HepG2 (cell line): ENCODE measurements at regions not wholly inside any gene's neighbourhood (a gene's known extent, or its start where the extent isn't known, plus 50 kb on each side); places are given as distances from the start of the nearest gene placed in this dataset.

Source experiments
- ATAC-seq: fragments of 200-7000 bp; cut with Tn5 transposase; 3 replicates; pipeline ENCODE4 v1.9.1; 2020; ENCODE audit warnings: mild to moderate bottlenecking, moderate library complexity
- BruUV-seq: library from RNA; stranded (reverse); fragments of 400-500 nt; replicated peaks from 2 replicates; lab custom pipeline; 2021; lab: Mats Ljungman, UMichigan
- CTCF ChIA-PET: fragments of 300-600 bp; formaldehyde crosslinking; extraction: SDS; loops from one replicate; lab custom pipeline; 2021; ENCODE audit warnings: low total read pairs, inconsistent platforms, low intra/inter-chr PET ratio; lab: Yijun Ruan, JAX
- POLR2A ChIA-PET: fragments of 350-600 bp; sonication (Branson Sonifier 250); formaldehyde crosslinking; loops from one replicate; lab custom pipeline; 2020; ENCODE audit warnings: antibody characterized with exemption, inconsistent platforms; lab: Yijun Ruan, JAX
- DNase-seq: peaks from one replicate; pipeline ENCODE4 v3.0.0-alpha.2; 2015; ENCODE audit warnings: low spot score
- FAIRE-seq: peaks from 3 replicates; lab custom pipeline; 2011; peaks lifted over from hg19 to GRCh38; lab: Jason Lieb, UNC
- H2AFZ ChIP-seq: one replicate; pipeline ENCODE4 v1.6.1; 2011; ENCODE audit warnings: low read length, inconsistent platforms
- H3K27ac ChIP-seq: fragments of 300-600 bp; 3 replicates; pipeline ENCODE4 v1.8.0; 2011; ENCODE audit warnings: mixed run types, mild to moderate bottlenecking, mixed read lengths, low read length, inconsistent platforms; ENCODE audit not compliant: insufficient read depth; ENCODE audit errors: extremely low read length
- H3K27me3 ChIP-seq, 2 experiments: fragments of 200-600 bp in 1 of 2; 2 replicates in 1 of 2; 3 replicates in 1 of 2; pipeline versions ENCODE4 v1.6.0 to v1.8.0; 2011; ENCODE audit warnings: low read length in 2 of 2, mild to moderate bottlenecking in 2 of 2, moderate library complexity in 2 of 2, inconsistent platforms in 1 of 2; ENCODE audit not compliant: insufficient read depth in 2 of 2, control insufficient read depth in 1 of 2
- H3K36me3 ChIP-seq, 2 experiments: fragments of 200-600 bp in 1 of 2; replicated peaks in 1 of 2; 2 replicates in 1 of 2; 3 replicates in 1 of 2; pipeline versions ENCODE4 v1.5.1 to v1.8.0; 2011; ENCODE audit warnings: low read length in 2 of 2, inconsistent platforms in 1 of 2; ENCODE audit not compliant: insufficient read depth in 2 of 2, control insufficient read depth in 1 of 2
- H3K4me1 ChIP-seq: 2 replicates; pipeline ENCODE4 v1.5.1; 2012; ENCODE audit warnings: low read length, inconsistent platforms; ENCODE audit not compliant: insufficient read depth
- H3K4me2 ChIP-seq: 2 replicates; pipeline ENCODE4 v1.6.0; 2011; ENCODE audit warnings: low read depth, low read length, inconsistent platforms
- H3K4me3 ChIP-seq, 3 experiments: fragments of 200-600 bp in 1 of 3; sonication (generic), shearing (Covaris generic) in 1 of 3; replicated peaks in 1 of 3; 2 replicates each; pipeline ENCODE4 v1.5.1; 2011 to 2016; ENCODE audit warnings: low read length in 3 of 3, inconsistent platforms in 2 of 3, low read depth in 2 of 3, mild to moderate bottlenecking in 2 of 3, control low read depth in 1 of 3, mixed read lengths in 1 of 3; ENCODE audit not compliant: insufficient read depth in 1 of 3
- H3K79me2 ChIP-seq: one replicate; pipeline ENCODE4 v1.6.1; 2011; ENCODE audit warnings: low read length, inconsistent platforms; ENCODE audit not compliant: insufficient read depth
- H3K9ac ChIP-seq: 2 replicates; pipeline ENCODE4 v1.6.0; 2011; ENCODE audit warnings: mild to moderate bottlenecking, low read depth, low read length, inconsistent platforms; ENCODE audit not compliant: insufficient read depth
- H3K9me3 ChIP-seq: 2 replicates; pipeline ENCODE4 v1.5.1; 2012; ENCODE audit warnings: mild to moderate bottlenecking, low read length
- H4K20me1 ChIP-seq: 2 replicates; pipeline ENCODE4 v1.6.0; 2011; ENCODE audit warnings: inconsistent platforms, mild to moderate bottlenecking, low read length, moderate library complexity; ENCODE audit not compliant: insufficient read depth
- CAMTA2 ChIP-seq: sonication (generic); formaldehyde crosslinking; IDR thresholded peaks from 2 replicates; pipeline ENCODE4 v1.4.0; 2020; ENCODE audit warnings: mild to moderate bottlenecking, missing genetic modification reagents, borderline replicate concordance
- KDM6A ChIP-seq: IDR thresholded peaks from 2 replicates; pipeline ENCODE4 v1.6.1; 2016; ENCODE audit warnings: low read depth
- MTA3 ChIP-seq: sonication (generic); formaldehyde crosslinking; IDR thresholded peaks from 2 replicates; pipeline ENCODE4 v1.4.0; 2020; ENCODE audit warnings: missing genetic modification reagents
- SP5 ChIP-seq: IDR thresholded peaks from 2 replicates; pipeline ENCODE4 v1.6.1; 2016; ENCODE audit warnings: low read depth, borderline replicate concordance
- ZFP1 ChIP-seq: IDR thresholded peaks from 2 replicates; pipeline ENCODE4 v1.6.1; 2016
- ZNF317 ChIP-seq: sonication (generic); formaldehyde crosslinking; IDR thresholded peaks from 2 replicates; pipeline ENCODE4 v1.5.0; 2020; ENCODE audit warnings: mild to moderate bottlenecking, missing genetic modification reagents
- ZNF552 ChIP-seq: sonication (generic); formaldehyde crosslinking; IDR thresholded peaks from 2 replicates; pipeline ENCODE4 v1.9.0; 2022; ENCODE audit warnings: missing genetic modification reagents, mild to moderate bottlenecking, borderline replicate concordance
- ZNF883 ChIP-seq: sonication (generic); formaldehyde crosslinking; IDR thresholded peaks from 2 replicates; pipeline ENCODE4 v1.5.1; 2020; ENCODE audit warnings: mild to moderate bottlenecking, missing genetic modification reagents; ENCODE audit errors: not compliant biosample characterization
- WGBS: methylation state at CpG from one replicate; pipeline ENCODE4 v1.1.6; 2017; ENCODE audit warnings: low lambda C conversion rate; 5-methylcytosine and 5-hydroxymethylcytosine counted together
- in situ Hi-C: cut with HindIII; loops from 2 replicates; pipeline ENCODE4 v1.10.0; 2017; ENCODE audit warnings: low pct_unique_long_range_greater_than_20kb; ENCODE audit not compliant: extremely low pct_ligation_motif_present
- intact Hi-C: fragments of 100-400 bp; cut with micrococcal nuclease; formaldehyde crosslinking; loops from one replicate; pipeline ENCODE4 v1.10.0; 2022; ENCODE audit not compliant: unreplicated experiment
- TF ChIP-seq, protein P1 (sequence below): sonication (generic); formaldehyde crosslinking; IDR thresholded peaks from 2 replicates; pipeline ENCODE4 v1.4.0; 2020; ENCODE audit warnings: mild to moderate bottlenecking, missing genetic modification reagents
- TF ChIP-seq, protein P2 (sequence below): sonication (generic); formaldehyde crosslinking; conservative IDR thresholded peaks from 2 replicates; pipeline ENCODE4 v1.4.0; 2020; ENCODE audit warnings: missing genetic modification reagents

DNA sequence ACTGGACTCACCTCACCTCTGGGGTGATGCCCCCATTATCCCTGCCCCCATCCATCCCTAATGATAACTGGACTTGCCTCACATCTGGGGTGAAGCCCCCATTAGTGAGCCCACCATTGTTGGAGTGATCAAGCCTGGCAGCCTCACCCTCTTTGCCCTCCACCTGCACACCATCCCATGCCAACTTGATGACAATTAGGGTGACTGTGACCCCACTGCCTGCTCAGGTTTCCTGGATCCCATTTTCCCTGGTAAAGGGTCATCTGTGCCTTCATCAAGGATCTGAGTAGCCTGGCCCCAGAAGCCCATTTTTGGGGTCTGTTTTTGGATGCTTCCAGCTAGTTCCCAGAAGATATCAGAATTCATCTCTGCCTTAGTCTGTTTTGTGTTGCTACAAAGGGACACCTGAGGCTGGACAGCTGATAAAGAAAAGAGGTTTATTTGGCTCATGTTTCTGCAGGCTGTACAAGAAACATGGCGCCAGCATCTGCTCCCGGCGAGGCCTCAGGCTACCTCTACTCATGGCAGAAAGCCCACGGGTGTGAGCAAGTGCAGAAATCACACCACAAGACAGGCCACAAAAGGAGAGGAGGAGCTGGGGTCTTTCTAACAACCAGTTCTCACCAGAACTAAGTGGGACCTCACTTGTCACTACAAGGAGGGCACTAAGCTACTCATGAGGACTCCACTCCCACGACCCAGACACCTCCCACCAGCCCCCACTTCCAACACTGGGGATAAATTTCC lies 196.4 kb upstream of the TWIST2 start:
- 31% methylated on average over 5 of the region's 5 CpGs for WGBS
- no TSS peak for BruUV-seq
- no peak overlapping the region for H3K9ac ChIP-seq
- H3K27me3 ChIP-seq = peaks cover 2 to 49% of the 10 kb centered on the region in 2 experiments; a peak in 4 of 5 replicates
- DNase-seq = no peak
- no peaks in the 10 kb centered on the region for H3K36me3 ChIP-seq
- no peaks in the 10 kb centered on the region for H3K9me3 ChIP-seq
- no peak for FAIRE-seq
- CTCF ChIA-PET = no interaction called here
- no peaks in the 10 kb centered on the region for H3K4me1 ChIP-seq
- H4K20me1 ChIP-seq = no peaks in the 10 kb centered on the region
- no peak for ATAC-seq
- intact Hi-C loops = no loop called here
- no peak overlapping the region for H3K27ac ChIP-seq
- TF ChIP-seq ZNF317 (CRISPR knock-in tag) (no peak), ZNF552 (CRISPR knock-in tag) (no peak), MTA3 (CRISPR knock-in tag) (no peak), CAMTA2 (CRISPR knock-in tag) (no peak), ZFP1 (CRISPR knock-in tag) (no peak), SP5 (CRISPR knock-in tag) (no peak), ZNF883 (no peak), KDM6A (no peak)
- TF ChIP-seq, protein P1, sequence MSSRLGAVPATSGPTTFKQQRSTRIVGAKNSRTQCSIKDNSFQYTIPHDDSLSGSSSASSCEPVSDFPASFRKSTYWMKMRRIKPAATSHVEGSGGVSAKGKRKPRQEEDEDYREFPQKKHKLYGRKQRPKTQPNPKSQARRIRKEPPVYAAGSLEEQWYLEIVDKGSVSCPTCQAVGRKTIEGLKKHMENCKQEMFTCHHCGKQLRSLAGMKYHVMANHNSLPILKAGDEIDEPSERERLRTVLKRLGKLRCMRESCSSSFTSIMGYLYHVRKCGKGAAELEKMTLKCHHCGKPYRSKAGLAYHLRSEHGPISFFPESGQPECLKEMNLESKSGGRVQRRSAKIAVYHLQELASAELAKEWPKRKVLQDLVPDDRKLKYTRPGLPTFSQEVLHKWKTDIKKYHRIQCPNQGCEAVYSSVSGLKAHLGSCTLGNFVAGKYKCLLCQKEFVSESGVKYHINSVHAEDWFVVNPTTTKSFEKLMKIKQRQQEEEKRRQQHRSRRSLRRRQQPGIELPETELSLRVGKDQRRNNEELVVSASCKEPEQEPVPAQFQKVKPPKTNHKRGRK = no peak
- TF ChIP-seq, protein P2, sequence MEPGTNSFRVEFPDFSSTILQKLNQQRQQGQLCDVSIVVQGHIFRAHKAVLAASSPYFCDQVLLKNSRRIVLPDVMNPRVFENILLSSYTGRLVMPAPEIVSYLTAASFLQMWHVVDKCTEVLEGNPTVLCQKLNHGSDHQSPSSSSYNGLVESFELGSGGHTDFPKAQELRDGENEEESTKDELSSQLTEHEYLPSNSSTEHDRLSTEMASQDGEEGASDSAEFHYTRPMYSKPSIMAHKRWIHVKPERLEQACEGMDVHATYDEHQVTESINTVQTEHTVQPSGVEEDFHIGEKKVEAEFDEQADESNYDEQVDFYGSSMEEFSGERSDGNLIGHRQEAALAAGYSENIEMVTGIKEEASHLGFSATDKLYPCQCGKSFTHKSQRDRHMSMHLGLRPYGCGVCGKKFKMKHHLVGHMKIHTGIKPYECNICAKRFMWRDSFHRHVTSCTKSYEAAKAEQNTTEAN (CRISPR knock-in tag) = no peak
- TF ChIP-seq, all 625 proteins: peak for 0
- no peaks in the 10 kb centered on the region for H3K79me2 ChIP-seq
- H3K4me3 ChIP-seq = no peak overlapping the region
- POLR2A ChIA-PET = no interaction called here
- no peak overlapping the region for H2AFZ ChIP-seq
- in situ Hi-C loops = no loop called here
- no peak overlapping the region for H3K4me2 ChIP-seq
